ENCODE measurements at regions not wholly inside any gene's neighbourhood (a gene's known extent, or its start where the extent isn't known, plus 50 kb on each side); places are given as distances from the start of the nearest gene placed in this dataset.

DNA sequence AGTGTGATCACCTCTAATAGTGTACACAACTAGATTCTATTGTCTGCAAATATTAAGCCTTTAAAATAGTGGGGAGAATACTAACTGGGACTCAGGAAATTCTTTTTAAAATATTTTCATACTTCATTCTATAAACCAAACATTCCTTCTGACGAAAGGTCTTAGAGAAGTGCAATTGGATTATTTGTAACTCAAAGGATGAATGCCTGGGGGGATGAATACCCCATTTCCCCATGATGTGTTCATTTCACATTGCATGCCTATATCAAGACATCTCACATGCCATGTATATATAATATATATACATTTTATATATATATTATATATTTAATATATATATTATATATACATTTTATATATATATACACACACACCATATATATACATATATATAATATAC is 189.9 kb downstream of the VGLL3 start:
- TF ChIP-seq, protein P1, sequence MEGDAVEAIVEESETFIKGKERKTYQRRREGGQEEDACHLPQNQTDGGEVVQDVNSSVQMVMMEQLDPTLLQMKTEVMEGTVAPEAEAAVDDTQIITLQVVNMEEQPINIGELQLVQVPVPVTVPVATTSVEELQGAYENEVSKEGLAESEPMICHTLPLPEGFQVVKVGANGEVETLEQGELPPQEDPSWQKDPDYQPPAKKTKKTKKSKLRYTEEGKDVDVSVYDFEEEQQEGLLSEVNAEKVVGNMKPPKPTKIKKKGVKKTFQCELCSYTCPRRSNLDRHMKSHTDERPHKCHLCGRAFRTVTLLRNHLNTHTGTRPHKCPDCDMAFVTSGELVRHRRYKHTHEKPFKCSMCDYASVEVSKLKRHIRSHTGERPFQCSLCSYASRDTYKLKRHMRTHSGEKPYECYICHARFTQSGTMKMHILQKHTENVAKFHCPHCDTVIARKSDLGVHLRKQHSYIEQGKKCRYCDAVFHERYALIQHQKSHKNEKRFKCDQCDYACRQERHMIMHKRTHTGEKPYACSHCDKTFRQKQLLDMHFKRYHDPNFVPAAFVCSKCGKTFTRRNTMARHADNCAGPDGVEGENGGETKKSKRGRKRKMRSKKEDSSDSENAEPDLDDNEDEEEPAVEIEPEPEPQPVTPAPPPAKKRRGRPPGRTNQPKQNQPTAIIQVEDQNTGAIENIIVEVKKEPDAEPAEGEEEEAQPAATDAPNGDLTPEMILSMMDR (IDR thresholded peaks at IDR 0.05; ENCODE audit: insufficient read depth, low read length, poor library complexity, severe bottlenecking): no peak
- TF ChIP-seq EZH2phosphoT487 (conservative IDR thresholded peaks at IDR 0.05; ENCODE audit: low read length): no peak
